ENCODE measurements at regions not wholly inside any gene's neighbourhood (a gene's known extent, or its start where the extent isn't known, plus 50 kb on each side); places are given as distances from the start of the nearest gene placed in this dataset.

GRCh38 chr3:124322309-124322880, 330.5 kb upstream of the ROPN1 start:
- no peak overlapping the region for H3K4me3 ChIP-seq (ENCODE audit: low read length)
- no peaks in the 10 kb centered on the region for H3K27me3 ChIP-seq (ENCODE audit: control insufficient read depth, low read length)
- no peaks in the 10 kb centered on the region for H3K9me2 ChIP-seq (replicated peaks; ENCODE audit: control insufficient read depth, low read length)
- H3K4me1 ChIP-seq (ENCODE audit: control insufficient read depth, low read length) = no peaks in the 10 kb centered on the region
- no peaks in the 10 kb centered on the region for H3K36me3 ChIP-seq (ENCODE audit: control insufficient read depth, low read length)
- no peaks in the 10 kb centered on the region for H3K9me3 ChIP-seq (ENCODE audit: control insufficient read depth, insufficient read depth, low read length)
- H4K20me1 ChIP-seq (ENCODE audit: control insufficient read depth, insufficient read depth, low read depth, low read length) = no peaks in the 10 kb centered on the region
- TF ChIP-seq, protein P1, sequence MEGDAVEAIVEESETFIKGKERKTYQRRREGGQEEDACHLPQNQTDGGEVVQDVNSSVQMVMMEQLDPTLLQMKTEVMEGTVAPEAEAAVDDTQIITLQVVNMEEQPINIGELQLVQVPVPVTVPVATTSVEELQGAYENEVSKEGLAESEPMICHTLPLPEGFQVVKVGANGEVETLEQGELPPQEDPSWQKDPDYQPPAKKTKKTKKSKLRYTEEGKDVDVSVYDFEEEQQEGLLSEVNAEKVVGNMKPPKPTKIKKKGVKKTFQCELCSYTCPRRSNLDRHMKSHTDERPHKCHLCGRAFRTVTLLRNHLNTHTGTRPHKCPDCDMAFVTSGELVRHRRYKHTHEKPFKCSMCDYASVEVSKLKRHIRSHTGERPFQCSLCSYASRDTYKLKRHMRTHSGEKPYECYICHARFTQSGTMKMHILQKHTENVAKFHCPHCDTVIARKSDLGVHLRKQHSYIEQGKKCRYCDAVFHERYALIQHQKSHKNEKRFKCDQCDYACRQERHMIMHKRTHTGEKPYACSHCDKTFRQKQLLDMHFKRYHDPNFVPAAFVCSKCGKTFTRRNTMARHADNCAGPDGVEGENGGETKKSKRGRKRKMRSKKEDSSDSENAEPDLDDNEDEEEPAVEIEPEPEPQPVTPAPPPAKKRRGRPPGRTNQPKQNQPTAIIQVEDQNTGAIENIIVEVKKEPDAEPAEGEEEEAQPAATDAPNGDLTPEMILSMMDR (IDR thresholded peaks at IDR 0.05; ENCODE audit: low read depth, low read length, poor library complexity, severe bottlenecking) = no peak
- no peak for TF ChIP-seq EZH2phosphoT487 (IDR thresholded peaks at IDR 0.05; ENCODE audit: borderline replicate concordance, low read length)
- H3K27ac ChIP-seq (ENCODE audit: low read depth, low read length) = no peak overlapping the region
- no peaks in the 10 kb centered on the region for H3K79me2 ChIP-seq (ENCODE audit: control insufficient read depth, low read length)
- H3K4me2 ChIP-seq (ENCODE audit: low read length) = no peak overlapping the region
- no peaks in the 10 kb centered on the region for H3F3A ChIP-seq (ENCODE audit: control insufficient read depth, insufficient read depth)

DNA sequence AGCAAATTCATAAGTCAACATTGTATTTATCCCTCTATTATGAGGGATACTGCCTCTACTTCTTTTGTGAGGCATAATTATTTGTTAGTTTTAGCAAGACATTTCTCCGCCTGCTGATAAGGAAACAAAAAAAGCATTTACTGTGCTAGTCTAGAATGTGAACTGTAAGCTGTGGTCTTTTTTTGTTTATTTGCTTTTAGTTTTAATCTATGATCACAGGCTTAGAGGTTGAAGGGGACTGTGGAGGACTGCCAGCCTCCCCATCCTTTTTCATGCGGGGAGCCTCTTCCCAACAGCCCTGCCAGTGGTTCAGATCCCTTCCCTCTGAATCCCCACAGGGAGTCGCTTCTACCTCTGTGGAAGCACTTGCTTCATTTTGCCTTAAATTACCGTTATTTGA, 331.0 kb upstream of the ROPN1 start:
- Histone ChIP-seq H4K20me1 (ENCODE audit: control insufficient read depth, insufficient read depth, low read depth, low read length) (no peaks in the 10 kb centered on the region), H3K9me2 (replicated peaks; ENCODE audit: control insufficient read depth, low read length) (no peaks in the 10 kb centered on the region), H3K79me2 (ENCODE audit: control insufficient read depth, low read length) (no peaks in the 10 kb centered on the region), H3K36me3 (ENCODE audit: control insufficient read depth, low read length) (no peaks in the 10 kb centered on the region), H3K27ac (ENCODE audit: low read depth, low read length) (no peak overlapping the region), H3F3A (ENCODE audit: control insufficient read depth, insufficient read depth) (no peaks in the 10 kb centered on the region), H3K4me1 (ENCODE audit: control insufficient read depth, low read length) (no peaks in the 10 kb centered on the region), H3K9me3 (ENCODE audit: control insufficient read depth, insufficient read depth, low read length) (no peaks in the 10 kb centered on the region), H3K27me3 (ENCODE audit: control insufficient read depth, low read length) (no peaks in the 10 kb centered on the region), H3K4me2 (ENCODE audit: low read length) (no peak overlapping the region), H3K4me3 (ENCODE audit: low read length) (no peak overlapping the region)
- TF ChIP-seq, protein P1 (IDR thresholded peaks at IDR 0.05; ENCODE audit: low read depth, low read length, poor library complexity, severe bottlenecking) = no peak

DNA sequence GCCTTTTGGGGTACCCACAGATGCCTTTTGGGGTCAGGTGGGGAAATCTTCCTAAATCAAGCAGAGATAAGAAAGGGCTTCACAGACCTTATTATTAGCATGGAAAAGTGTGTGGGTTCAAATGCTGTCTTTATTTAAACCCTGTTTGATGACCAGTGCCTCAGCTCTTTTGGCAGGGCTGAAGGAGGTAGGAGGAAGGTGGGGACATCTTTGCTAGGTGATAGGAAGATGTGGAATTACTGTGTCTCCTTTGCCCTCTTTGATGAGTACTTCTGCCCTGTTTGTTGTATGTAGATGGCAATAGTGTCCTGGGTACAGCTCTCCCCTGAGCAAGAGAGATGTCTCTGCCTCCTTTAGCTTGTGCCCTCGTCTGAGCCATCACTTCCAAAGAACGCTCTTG, 333.3 kb upstream of the ROPN1 start:
- H4K20me1 ChIP-seq (ENCODE audit: control insufficient read depth, insufficient read depth, low read depth, low read length) = no peaks in the 10 kb centered on the region
- no peaks in the 10 kb centered on the region for H3K79me2 ChIP-seq (ENCODE audit: control insufficient read depth, low read length)
- H3K27me3 ChIP-seq (ENCODE audit: control insufficient read depth, low read length) = no peaks in the 10 kb centered on the region
- H3K27ac ChIP-seq (ENCODE audit: low read depth, low read length) = no peak overlapping the region
- H3K4me2 ChIP-seq (ENCODE audit: low read length) = no peak overlapping the region
- no peak overlapping the region for H3K4me3 ChIP-seq (ENCODE audit: low read length)
- H3K9me3 ChIP-seq (ENCODE audit: control insufficient read depth, insufficient read depth, low read length) = no peaks in the 10 kb centered on the region
- no peaks in the 10 kb centered on the region for H3K9me2 ChIP-seq (replicated peaks; ENCODE audit: control insufficient read depth, low read length)
- no peaks in the 10 kb centered on the region for H3K4me1 ChIP-seq (ENCODE audit: control insufficient read depth, low read length)
- no peaks in the 10 kb centered on the region for H3F3A ChIP-seq (ENCODE audit: control insufficient read depth, insufficient read depth)
- TF ChIP-seq, protein P1 (IDR thresholded peaks at IDR 0.05; ENCODE audit: low read depth, low read length, poor library complexity, severe bottlenecking) = no peak
- no peak for TF ChIP-seq EZH2phosphoT487 (IDR thresholded peaks at IDR 0.05; ENCODE audit: borderline replicate concordance, low read length)
- no peaks in the 10 kb centered on the region for H3K36me3 ChIP-seq (ENCODE audit: control insufficient read depth, low read length)

Measured in DOHH2 (cell line).